Central memory CD4-positive, alpha-beta T cell (primary cell): ENCODE measurements at regions not wholly inside any gene's neighbourhood (a gene's known extent, or its start where the extent isn't known, plus 50 kb on each side); places are given as distances from the start of the nearest gene placed in this dataset.
A peak's percentile ranks its signal among the peaks of the same experiment; 100 is the strongest.

Experiments
- DNase-seq: peaks from one replicate; pipeline ENCODE4 v3.0.0; 2022

GRCh38 chr19:16000024-16000663, 51.3 kb downstream of the OR10H4 start:
- DNase-seq = no peak

- peak; percentile 23 for DNase-seq
These were observed 52.9 kb downstream of the OR10H4 start for GRCh38 chr19:16001481-16002312.

- no peak for DNase-seq
These were observed 53.9 kb downstream of the OR10H4 start for GRCh38 chr19:16002406-16003384.

- no peak for DNase-seq
These were observed 54.6 kb downstream of the OR10H4 start for GRCh38 chr19:16003391-16003790.

- DNase-seq = no peak
These were observed 57.1 kb downstream of the OR10H4 start for GRCh38 chr19:16005925-16006324.

- no peak for DNase-seq
These were observed 63.7 kb upstream of the TPM4 start for GRCh38 chr19:16012552-16012951.

- no peak for DNase-seq
These were observed 63.0 kb upstream of the TPM4 start for GRCh38 chr19:16013181-16013850.

GRCh38 chr19:16013851-16014840, 62.1 kb upstream of the TPM4 start:
- DNase-seq = no peak

- DNase-seq = no peak
These were observed 61.1 kb upstream of the TPM4 start for GRCh38 chr19:16014923-16015804.

GRCh38 chr19:16015805-16016173, 60.5 kb upstream of the TPM4 start:
- DNase-seq = no peak

- DNase-seq = no peak
These were observed 59.8 kb upstream of the TPM4 start for GRCh38 chr19:16016226-16017137.

GRCh38 chr19:16017138-16017490, 59.2 kb upstream of the TPM4 start:
- DNase-seq = no peak

- DNase-seq = no peak
These were observed 58.1 kb upstream of the TPM4 start for GRCh38 chr19:16018106-16018755.

GRCh38 chr19:16018801-16019551, 57.3 kb upstream of the TPM4 start:
- no peak for DNase-seq

- no peak for DNase-seq
These were observed 56.4 kb upstream of the TPM4 start for GRCh38 chr19:16019691-16020448.

GRCh38 chr19:16021796-16022195, 54.5 kb upstream of the TPM4 start:
- DNase-seq = no peak

GRCh38 chr19:16022251-16022650, 54.0 kb upstream of the TPM4 start:
- no peak for DNase-seq
